ENCODE measurements at regions not wholly inside any gene's neighbourhood (a gene's known extent, or its start where the extent isn't known, plus 50 kb on each side); places are given as distances from the start of the nearest gene placed in this dataset.

- no peak for TF ChIP-seq POLR2A (IDR thresholded peaks at IDR 0.05; ENCODE audit: low read depth, low read length)
- TF ChIP-seq TAF1 (IDR thresholded peaks at IDR 0.05; ENCODE audit: borderline replicate concordance, low read depth, low read length): no peak
- no peak for TF ChIP-seq POLR2AphosphoS5 (IDR thresholded peaks at IDR 0.05; ENCODE audit: low read depth, low read length)
Measured at GRCh38 chr3:83769791-83770663, 1188.8 kb upstream of the CADM2 start.

Data from GM12892 (cell line).